Spleen (tissue), 7 donors: ENCODE measurements at regions not wholly inside any gene's neighbourhood (a gene's known extent, or its start where the extent isn't known, plus 50 kb on each side); places are given as distances from the start of the nearest gene placed in this dataset.

Source experiments
- POLR2AphosphoS5 ChIP-seq, 3 donors: sonication (generic); formaldehyde crosslinking; IDR thresholded peaks; one replicate each; pipeline ENCODE4 v1.5.1; 2017; ENCODE audit warnings: antibody characterized with exemption in 3 of 3
- TF ChIP-seq, protein P1 (sequence below), 11 experiments: fragments of 200-600 bp in 7 of 11; fragments of 450-650 bp in 4 of 11; sonication (generic) in 4 of 11; IDR thresholded peaks in 8 of 11; conservative IDR thresholded peaks in 3 of 11; 1 replicate in 7 of 11; 2 replicates in 4 of 11; pipeline versions ENCODE4 v1.4.0 to v1.8.0; 2016 to 2021; ENCODE audit warnings: antibody characterized with exemption in 11 of 11, inconsistent platforms in 4 of 11, mild to moderate bottlenecking in 1 of 11
- donor health status: DM: no; HTN: no; CAD: no; lungs with moderate emphysema.
- donor health status: DM: no; HTN: no; CAD: no.
- donor health status: DM: no; HTN: no; CAD: no.

DNA sequence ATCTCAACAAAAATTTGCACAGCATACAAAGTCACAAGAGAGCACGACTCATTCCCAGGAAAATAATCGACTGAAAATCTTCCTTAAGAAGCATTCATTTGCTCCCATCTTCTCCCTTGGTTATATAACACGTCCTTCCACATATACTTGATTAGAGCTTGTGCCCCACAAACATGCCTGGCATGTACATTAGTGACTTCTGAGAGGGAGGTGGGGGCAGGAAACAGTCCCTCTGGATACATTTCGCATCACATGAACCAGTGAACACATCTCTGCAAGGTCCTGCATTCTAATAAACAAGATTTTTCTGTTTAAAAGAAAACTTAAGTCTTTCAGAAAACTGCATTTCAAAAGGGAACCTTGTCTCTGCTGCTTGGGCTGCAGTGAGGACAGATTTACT lies 54.1 kb upstream of the IGLL5 start:
- TF ChIP-seq, protein P1, sequence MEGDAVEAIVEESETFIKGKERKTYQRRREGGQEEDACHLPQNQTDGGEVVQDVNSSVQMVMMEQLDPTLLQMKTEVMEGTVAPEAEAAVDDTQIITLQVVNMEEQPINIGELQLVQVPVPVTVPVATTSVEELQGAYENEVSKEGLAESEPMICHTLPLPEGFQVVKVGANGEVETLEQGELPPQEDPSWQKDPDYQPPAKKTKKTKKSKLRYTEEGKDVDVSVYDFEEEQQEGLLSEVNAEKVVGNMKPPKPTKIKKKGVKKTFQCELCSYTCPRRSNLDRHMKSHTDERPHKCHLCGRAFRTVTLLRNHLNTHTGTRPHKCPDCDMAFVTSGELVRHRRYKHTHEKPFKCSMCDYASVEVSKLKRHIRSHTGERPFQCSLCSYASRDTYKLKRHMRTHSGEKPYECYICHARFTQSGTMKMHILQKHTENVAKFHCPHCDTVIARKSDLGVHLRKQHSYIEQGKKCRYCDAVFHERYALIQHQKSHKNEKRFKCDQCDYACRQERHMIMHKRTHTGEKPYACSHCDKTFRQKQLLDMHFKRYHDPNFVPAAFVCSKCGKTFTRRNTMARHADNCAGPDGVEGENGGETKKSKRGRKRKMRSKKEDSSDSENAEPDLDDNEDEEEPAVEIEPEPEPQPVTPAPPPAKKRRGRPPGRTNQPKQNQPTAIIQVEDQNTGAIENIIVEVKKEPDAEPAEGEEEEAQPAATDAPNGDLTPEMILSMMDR (IDR thresholded peaks at IDR 0.05 in 8 of 11, conservative IDR thresholded peaks at IDR 0.05 in 3 of 11): no peak
- no peak for TF ChIP-seq POLR2AphosphoS5 (IDR thresholded peaks at IDR 0.05)
